OCI-LY7 (cell line): ENCODE measurements at regions not wholly inside any gene's neighbourhood (a gene's known extent, or its start where the extent isn't known, plus 50 kb on each side); places are given as distances from the start of the nearest gene placed in this dataset.
"Not testable (repeated sequence)": the region's sequence is repeated elsewhere in the genome, so short reads cannot be mapped to it uniquely, and the experiment has no call there.

Experiments
- BruUV-seq: library from RNA; stranded (reverse); fragments of 400-500 nt; replicated peaks from 2 replicates; lab custom pipeline; 2021; lab: Mats Ljungman, UMichigan
- CTCF ChIA-PET: fragments of 300-600 bp; sonication (Branson Sonifier 250); formaldehyde crosslinking; loops from one replicate; lab custom pipeline; 2022; ENCODE audit warnings: antibody characterized with exemption; ENCODE audit not compliant: unreplicated experiment; lab: Charles Lee
- POLR2A ChIA-PET: fragments of 300-600 bp; sonication (Branson Sonifier 250); formaldehyde crosslinking; loops from one replicate; lab custom pipeline; 2022; ENCODE audit warnings: antibody characterized with exemption; lab: Charles Lee
- DNase-seq: peaks from one replicate; pipeline ENCODE4 v3.0.0-alpha.2; 2015; ENCODE audit warnings: low spot score
- H2AFZ ChIP-seq: fragments of 200-600 bp; sonication (generic), shearing (Covaris generic); 2 replicates; pipeline ENCODE4 v1.6.1; 2014; ENCODE audit warnings: mild to moderate bottlenecking, antibody characterized with exemption, low read length, moderate library complexity
- H3K27ac ChIP-seq: fragments of 200-600 bp; sonication (generic); 2 replicates; pipeline ENCODE4 v1.5.1; 2014; ENCODE audit warnings: mixed run types, low read depth, mild to moderate bottlenecking, moderate library complexity, low read length, inconsistent platforms; ENCODE audit not compliant: poor library complexity, severe bottlenecking
- H3K36me3 ChIP-seq: fragments of 200-600 bp; sonication (generic); 2 replicates; pipeline ENCODE4 v1.6.1; 2014; ENCODE audit warnings: mild to moderate bottlenecking, antibody characterized with exemption, low read length, moderate library complexity, mixed read lengths; ENCODE audit not compliant: insufficient read depth
- H3K4me1 ChIP-seq: fragments of 200-600 bp; sonication (generic); 2 replicates; pipeline ENCODE4 v1.5.1; 2014; ENCODE audit warnings: mild to moderate bottlenecking, low read length; ENCODE audit not compliant: insufficient read depth, poor library complexity, severe bottlenecking
- H3K4me2 ChIP-seq: fragments of 200-600 bp; sonication (generic); 2 replicates; pipeline ENCODE4 v1.6.1; 2014; ENCODE audit warnings: mild to moderate bottlenecking, low read length
- H3K4me3 ChIP-seq: fragments of 200-600 bp; sonication (generic); 2 replicates; pipeline ENCODE4 v1.5.1; 2014; ENCODE audit warnings: mild to moderate bottlenecking, low read depth, low read length; ENCODE audit not compliant: poor library complexity, severe bottlenecking
- H3K79me2 ChIP-seq: fragments of 200-600 bp; sonication (generic); 2 replicates; pipeline ENCODE4 v1.6.1; 2016; ENCODE audit warnings: low read depth, mild to moderate bottlenecking, low read length, moderate library complexity, mixed read lengths; ENCODE audit not compliant: insufficient read depth
- H3K9me2 ChIP-seq: fragments of 200-600 bp; sonication (generic); 2 replicates; pipeline ENCODE4 v1.6.1; 2016; ENCODE audit warnings: mild to moderate bottlenecking, low read length, mixed read lengths; ENCODE audit not compliant: insufficient read depth
- H3K9me3 ChIP-seq: fragments of 200-600 bp; sonication (generic); 2 replicates; pipeline ENCODE4 v1.6.1; 2014; ENCODE audit warnings: mild to moderate bottlenecking, mixed run types, low read length, mixed read lengths
- H4K20me1 ChIP-seq: fragments of 200-600 bp; sonication (generic); 2 replicates; pipeline ENCODE4 v1.6.1; 2014; ENCODE audit warnings: mild to moderate bottlenecking, antibody characterized with exemption, low read length, moderate library complexity, mixed read lengths; ENCODE audit not compliant: insufficient read depth
- EZH2phosphoT487 ChIP-seq: fragments of 200-600 bp; sonication (generic); IDR thresholded peaks from 2 replicates; pipeline ENCODE4 v1.6.1; 2018; ENCODE audit warnings: low read depth, borderline replicate concordance, mild to moderate bottlenecking, mixed run types, antibody characterized with exemption, low read length, moderate library complexity, mixed read lengths
- intact Hi-C: fragments of 100-400 bp; cut with micrococcal nuclease; formaldehyde crosslinking; loops from one replicate; pipeline ENCODE4 v1.10.0; 2022; ENCODE audit not compliant: unreplicated experiment
- TF ChIP-seq, protein P1 (sequence below): fragments of 200-600 bp; sonication (generic); conservative IDR thresholded peaks from 2 replicates; pipeline ENCODE4 v1.5.1; 2014; ENCODE audit warnings: mild to moderate bottlenecking, antibody characterized with exemption, low read length, moderate library complexity, mixed read lengths

DNA sequence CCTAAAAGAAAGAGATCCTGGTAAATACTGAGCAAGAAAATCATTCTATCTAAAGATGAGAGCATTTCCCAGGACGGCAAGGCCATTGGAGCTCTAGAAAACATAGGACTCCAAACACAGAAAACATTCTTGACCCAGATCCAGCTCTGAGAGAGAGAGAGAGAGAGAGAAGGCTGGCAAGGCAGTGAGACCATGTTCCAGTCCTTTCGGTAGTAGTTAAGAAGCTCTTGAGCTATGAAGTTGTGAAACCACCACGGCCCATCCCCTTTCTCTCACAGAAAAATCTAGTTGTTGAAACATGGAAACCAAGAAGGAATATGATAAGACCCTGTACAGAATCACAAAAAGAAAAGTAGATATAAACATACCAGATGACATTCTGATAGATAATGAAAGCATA is 212.4 kb upstream of the NPSR1 start:
- BruUV-seq = no TSS peak
- Histone ChIP-seq H3K4me1 (no peaks in the 10 kb centered on the region), H4K20me1 (no peaks in the 10 kb centered on the region), H3K36me3 (no peaks in the 10 kb centered on the region), H3K9me3 (no peaks in the 10 kb centered on the region), H2AFZ (no peak overlapping the region), H3K79me2 (no peaks in the 10 kb centered on the region), H3K27ac (no peak overlapping the region), H3K9me2 (no peaks in the 10 kb centered on the region), H3K4me3 (no peak overlapping the region), H3K4me2 (no peak overlapping the region)
- CTCF ChIA-PET = no interaction called here
- POLR2A ChIA-PET = no interaction called here
- TF ChIP-seq, protein P1, sequence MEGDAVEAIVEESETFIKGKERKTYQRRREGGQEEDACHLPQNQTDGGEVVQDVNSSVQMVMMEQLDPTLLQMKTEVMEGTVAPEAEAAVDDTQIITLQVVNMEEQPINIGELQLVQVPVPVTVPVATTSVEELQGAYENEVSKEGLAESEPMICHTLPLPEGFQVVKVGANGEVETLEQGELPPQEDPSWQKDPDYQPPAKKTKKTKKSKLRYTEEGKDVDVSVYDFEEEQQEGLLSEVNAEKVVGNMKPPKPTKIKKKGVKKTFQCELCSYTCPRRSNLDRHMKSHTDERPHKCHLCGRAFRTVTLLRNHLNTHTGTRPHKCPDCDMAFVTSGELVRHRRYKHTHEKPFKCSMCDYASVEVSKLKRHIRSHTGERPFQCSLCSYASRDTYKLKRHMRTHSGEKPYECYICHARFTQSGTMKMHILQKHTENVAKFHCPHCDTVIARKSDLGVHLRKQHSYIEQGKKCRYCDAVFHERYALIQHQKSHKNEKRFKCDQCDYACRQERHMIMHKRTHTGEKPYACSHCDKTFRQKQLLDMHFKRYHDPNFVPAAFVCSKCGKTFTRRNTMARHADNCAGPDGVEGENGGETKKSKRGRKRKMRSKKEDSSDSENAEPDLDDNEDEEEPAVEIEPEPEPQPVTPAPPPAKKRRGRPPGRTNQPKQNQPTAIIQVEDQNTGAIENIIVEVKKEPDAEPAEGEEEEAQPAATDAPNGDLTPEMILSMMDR = no peak
- no peak for TF ChIP-seq EZH2phosphoT487
- DNase-seq = no peak
- intact Hi-C loops = no loop called here

GRCh38 chr7:34448531-34448930 is 209.5 kb upstream of the NPSR1 start:
- CTCF ChIA-PET, H4K20me1 ChIP-seq, H3K79me2 ChIP-seq, BruUV-seq, H2AFZ ChIP-seq, H3K27ac ChIP-seq, H3K4me2 ChIP-seq, H3K4me3 ChIP-seq, POLR2A ChIA-PET, H3K4me1 ChIP-seq, H3K9me2 ChIP-seq, H3K36me3 ChIP-seq, DNase-seq, H3K9me3 ChIP-seq, intact Hi-C loops: not testable (repeated sequence)

- Histone ChIP-seq H4K20me1 (no peaks in the 10 kb centered on the region), H3K9me3 (no peaks in the 10 kb centered on the region), H3K9me2 (no peaks in the 10 kb centered on the region), H3K36me3 (no peaks in the 10 kb centered on the region), H3K27ac (no peak overlapping the region), H3K4me2 (no peak overlapping the region), H3K79me2 (no peaks in the 10 kb centered on the region), H2AFZ (no peak overlapping the region), H3K4me3 (no peak overlapping the region), H3K4me1 (no peaks in the 10 kb centered on the region)
- ChIA-PET CTCF (no interaction called here), POLR2A (interaction anchor here (0.7 kb wide), 1 partner anchor 48 kb away, joined by 3 read pairs; no protein-coding TSS in a partner anchor)
- TF ChIP-seq EZH2phosphoT487 = no peak
- TF ChIP-seq, protein P1 = no peak
- intact Hi-C loops = no loop called here
- no TSS peak for BruUV-seq
- no peak for DNase-seq
Observed at GRCh38 chr7:34449765-34450164, 208.3 kb upstream of the NPSR1 start.
